SK-N-MC (cell line): ENCODE measurements at regions not wholly inside any gene's neighbourhood (a gene's known extent, or its start where the extent isn't known, plus 50 kb on each side); places are given as distances from the start of the nearest gene placed in this dataset.

Experiments used
- EZH2 ChIP-seq: fragments of 200-600 bp; sonication (generic); IDR thresholded peaks from one replicate; pipeline ENCODE4 v1.6.1; 2017; ENCODE audit warnings: antibody characterized with exemption
- POLR2AphosphoS5 ChIP-seq: IDR thresholded peaks from 2 replicates; pipeline ENCODE4 v1.6.1; 2012; ENCODE audit warnings: mild to moderate bottlenecking, low read depth, low read length, borderline replicate concordance

DNA sequence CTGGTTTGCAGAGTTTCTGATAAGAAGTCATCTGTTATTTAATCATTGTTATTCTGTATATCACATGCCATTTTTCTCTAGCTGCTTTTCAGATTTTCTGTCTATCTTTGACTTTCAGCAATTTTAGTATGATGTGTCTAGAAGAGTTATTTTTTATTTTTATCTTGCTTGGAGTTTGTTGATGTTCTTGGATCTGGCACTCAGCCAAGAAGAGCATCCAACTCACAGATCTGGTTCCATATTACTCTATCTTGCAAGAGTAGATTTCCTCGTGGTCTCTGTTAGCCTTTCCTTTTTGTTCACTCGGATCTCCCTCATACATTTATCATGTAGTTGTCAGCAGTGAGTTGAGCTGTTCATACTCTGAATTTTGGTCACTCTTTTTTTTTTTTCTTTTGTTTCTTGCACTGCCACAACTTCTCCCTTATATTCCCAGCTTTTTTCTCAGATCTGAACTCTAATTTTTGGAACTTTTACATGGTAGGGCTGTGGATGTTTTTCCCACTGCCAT lies 54.8 kb upstream of the CALCR start:
- TF ChIP-seq POLR2AphosphoS5 (no peak), EZH2 (no peak)
